ENCODE measurements at regions not wholly inside any gene's neighbourhood (a gene's known extent, or its start where the extent isn't known, plus 50 kb on each side); places are given as distances from the start of the nearest gene placed in this dataset.
A peak's percentile ranks its signal among the peaks of the same experiment; 100 is the strongest.

- peak; percentile 89 for DNase-seq
Observed at GRCh38 chr9:87049929-87050608, 102.8 kb upstream of the GAS1 start.

GRCh38 chr9:87054999-87055686 is 107.8 kb upstream of the GAS1 start:
- no peak for DNase-seq

GRCh38 chr9:87059772-87060171 is 112.5 kb upstream of the GAS1 start:
- DNase-seq: no peak

- DNase-seq: peak; percentile 26
Observed at GRCh38 chr9:87062746-87063145, 115.4 kb upstream of the GAS1 start.

GRCh38 chr9:87063246-87063645 is 115.9 kb upstream of the GAS1 start:
- DNase-seq: peak; percentile 51

- peak; percentile 92 for DNase-seq
Observed at GRCh38 chr9:87063871-87064270, 116.6 kb upstream of the GAS1 start.

GRCh38 chr9:87064311-87064710 is 117.0 kb upstream of the GAS1 start:
- DNase-seq: no peak

- DNase-seq: peak; percentile 40
Observed at GRCh38 chr9:87065981-87066380, 118.7 kb upstream of the GAS1 start.

- no peak for DNase-seq
Observed at GRCh38 chr9:87067426-87067825, 120.1 kb upstream of the GAS1 start.

GRCh38 chr9:87068177-87068840 is 121.0 kb upstream of the GAS1 start:
- peak; percentile 58 for DNase-seq

GRCh38 chr9:87069690-87070089 is 122.4 kb upstream of the GAS1 start:
- DNase-seq: peak; percentile 62

- no peak for DNase-seq
Observed at GRCh38 chr9:87070336-87070735, 123.0 kb upstream of the GAS1 start.

GRCh38 chr9:87071473-87071872 is 124.2 kb upstream of the GAS1 start:
- DNase-seq: peak; percentile 37

- DNase-seq: no peak
Observed at GRCh38 chr9:87073692-87074091, 126.4 kb upstream of the GAS1 start.

GRCh38 chr9:87075537-87075936 is 128.2 kb upstream of the GAS1 start:
- DNase-seq: no peak

- DNase-seq: peak; percentile 75
Observed at GRCh38 chr9:87076825-87077224, 129.5 kb upstream of the GAS1 start.

- no peak for DNase-seq
Observed at GRCh38 chr9:87077986-87078385, 130.7 kb upstream of the GAS1 start.

- DNase-seq: peak; percentile 50
Observed at GRCh38 chr9:87080512-87081264, 133.4 kb upstream of the GAS1 start.

GRCh38 chr9:87081503-87081902 is 134.2 kb upstream of the GAS1 start:
- no peak for DNase-seq

- DNase-seq: no peak
Observed at GRCh38 chr9:87083986-87084385, 136.7 kb upstream of the GAS1 start.

- no peak for DNase-seq
Observed at GRCh38 chr9:87084407-87084806, 137.1 kb upstream of the GAS1 start.

- no peak for DNase-seq
Observed at GRCh38 chr9:87085073-87085472, 137.8 kb upstream of the GAS1 start.

- no peak for DNase-seq
Observed at GRCh38 chr9:87085521-87085920, 138.2 kb upstream of the GAS1 start.
